HT1080 (cell line): ENCODE measurements at regions not wholly inside any gene's neighbourhood (a gene's known extent, or its start where the extent isn't known, plus 50 kb on each side); places are given as distances from the start of the nearest gene placed in this dataset.

Source experiments
- DNase-seq: peaks from one replicate; pipeline ENCODE4 v3.0.0-alpha.2; 2015; ENCODE audit warnings: low read depth

- DNase-seq = peak; percentile 58
Observed at GRCh38 chr4:151948351-151949016, 187.7 kb upstream of the GATB start.

GRCh38 chr4:151946718-151947117 lies 185.9 kb upstream of the GATB start:
- DNase-seq = no peak

- DNase-seq = no peak
Observed at GRCh38 chr4:151942971-151943370, 182.2 kb upstream of the GATB start.

GRCh38 chr4:151940926-151941617 lies 180.3 kb upstream of the GATB start:
- no peak for DNase-seq

GRCh38 chr4:151940291-151940690 lies 179.5 kb upstream of the GATB start:
- no peak for DNase-seq

GRCh38 chr4:151939670-151940069 lies 178.9 kb upstream of the GATB start:
- no peak for DNase-seq

- DNase-seq = no peak
Observed at GRCh38 chr4:151935411-151935810, 174.6 kb upstream of the GATB start.

- DNase-seq = peak; percentile 37
Observed at GRCh38 chr4:151934766-151935165, 174.0 kb upstream of the GATB start.

GRCh38 chr4:151933122-151933827 lies 172.5 kb upstream of the GATB start:
- no peak for DNase-seq

- no peak for DNase-seq
Observed at GRCh38 chr4:151931563-151931962, 170.8 kb upstream of the GATB start.

GRCh38 chr4:151930372-151930771 lies 169.6 kb upstream of the GATB start:
- no peak for DNase-seq

- DNase-seq = no peak
Observed at GRCh38 chr4:151928112-151928511, 167.3 kb upstream of the GATB start.

- peak; percentile 25 for DNase-seq
Observed at GRCh38 chr4:151922811-151923210, 162.0 kb upstream of the GATB start.

- DNase-seq = peak; percentile 48
Observed at GRCh38 chr4:151922306-151922705, 161.5 kb upstream of the GATB start.

GRCh38 chr4:151921811-151922210 lies 161.0 kb upstream of the GATB start:
- peak; percentile 72 for DNase-seq

- peak; percentile 60 for DNase-seq
Observed at GRCh38 chr4:151921386-151921785, 160.6 kb upstream of the GATB start.

GRCh38 chr4:151917145-151917734 lies 156.4 kb upstream of the GATB start:
- no peak for DNase-seq

- DNase-seq = no peak
Observed at GRCh38 chr4:151912632-151913031, 151.8 kb upstream of the GATB start.

GRCh38 chr4:151911970-151912369 lies 151.2 kb upstream of the GATB start:
- DNase-seq = no peak

GRCh38 chr4:151908734-151909497 lies 148.1 kb upstream of the GATB start:
- DNase-seq = no peak

GRCh38 chr4:151908201-151908600 lies 147.4 kb upstream of the GATB start:
- no peak for DNase-seq
